Liver (tissue), 8 donors: ENCODE measurements at regions not wholly inside any gene's neighbourhood (a gene's known extent, or its start where the extent isn't known, plus 50 kb on each side); places are given as distances from the start of the nearest gene placed in this dataset.

Source experiments
- DNase-seq: peaks from one replicate; pipeline ENCODE4 v3.0.0-alpha.2; 2017; ENCODE audit warnings: low spot score
- H3K27ac ChIP-seq, 2 donors: one replicate each; pipeline ENCODE4 v1.7.0; 2013; ENCODE audit warnings: inconsistent platforms in 2 of 2, low read length in 2 of 2, control low read depth in 1 of 2, low read depth in 1 of 2, mild to moderate bottlenecking in 1 of 2
- H3K27me3 ChIP-seq, 4 donors: one replicate each; pipeline versions ENCODE4 v1.6.1 to v1.7.0; 2013; ENCODE audit warnings: low read length in 3 of 4, inconsistent platforms in 1 of 4, mild to moderate bottlenecking in 1 of 4, moderate library complexity in 1 of 4; ENCODE audit not compliant: control insufficient read depth in 4 of 4, insufficient read depth in 4 of 4
- H3K36me3 ChIP-seq, 4 donors: one replicate each; pipeline versions ENCODE4 v1.6.1 to v1.7.0; 2013; ENCODE audit warnings: low read length in 3 of 4, mild to moderate bottlenecking in 3 of 4, low read depth in 1 of 4, moderate library complexity in 1 of 4; ENCODE audit not compliant: control insufficient read depth in 4 of 4, insufficient read depth in 3 of 4
- H3K4me1 ChIP-seq, 4 donors: one replicate each; pipeline versions ENCODE4 v1.6.1 to v1.7.0; 2013; ENCODE audit warnings: low read length in 3 of 4, mild to moderate bottlenecking in 3 of 4, moderate library complexity in 1 of 4; ENCODE audit not compliant: control insufficient read depth in 4 of 4, insufficient read depth in 4 of 4
- H3K4me3 ChIP-seq, 3 donors: one replicate each; pipeline versions ENCODE4 v1.6.1 to v1.7.0; 2013; ENCODE audit warnings: low read length in 3 of 3, control low read depth in 1 of 3, low read depth in 1 of 3, mild to moderate bottlenecking in 1 of 3
- H3K9ac ChIP-seq, 2 donors: one replicate each; pipeline ENCODE4 v1.7.0; 2013; ENCODE audit warnings: low read length in 2 of 2, mild to moderate bottlenecking in 2 of 2, moderate library complexity in 2 of 2, control low read depth in 1 of 2, low read depth in 1 of 2
- H3K9me3 ChIP-seq, 4 donors: one replicate each; pipeline versions ENCODE4 v1.6.1 to v1.7.0; 2013; ENCODE audit warnings: low read length in 3 of 4; ENCODE audit not compliant: control insufficient read depth in 4 of 4
- FOXA1 ChIP-seq: IDR thresholded peaks from 2 replicates; pipeline ENCODE4 v1.6.1; 2016; ENCODE audit warnings: antibody characterized with exemption
- FOXA2 ChIP-seq: IDR thresholded peaks from 2 replicates; pipeline ENCODE4 v1.6.1; 2016; ENCODE audit warnings: antibody characterized with exemption
- GABPA ChIP-seq, 2 donors: IDR thresholded peaks in 1 of 2; conservative IDR thresholded peaks in 1 of 2; 2 replicates each; pipeline ENCODE4 v1.6.1; 2016; ENCODE audit warnings: antibody characterized with exemption in 2 of 2, mild to moderate bottlenecking in 1 of 2, moderate library complexity in 1 of 2
- HNF4A ChIP-seq, 2 donors: conservative IDR thresholded peaks; 2 replicates each; pipeline ENCODE4 v1.6.1; 2016; ENCODE audit warnings: antibody characterized with exemption in 2 of 2, mild to moderate bottlenecking in 2 of 2
- HNF4G ChIP-seq: IDR thresholded peaks from 2 replicates; pipeline ENCODE4 v1.6.1; 2016; ENCODE audit warnings: antibody characterized with exemption
- JUND ChIP-seq, 2 donors: IDR thresholded peaks; 2 replicates each; pipeline ENCODE4 v1.6.1; 2016; ENCODE audit warnings: antibody characterized with exemption in 2 of 2
- NR2F2 ChIP-seq: IDR thresholded peaks from 2 replicates; pipeline ENCODE4 v1.6.1; 2016; ENCODE audit warnings: antibody characterized with exemption
- RAD21 ChIP-seq, 2 donors: IDR thresholded peaks; 2 replicates each; pipeline ENCODE4 v1.6.1; 2016; ENCODE audit warnings: antibody characterized with exemption in 2 of 2, mild to moderate bottlenecking in 2 of 2
- RXRA ChIP-seq, 2 donors: IDR thresholded peaks; 2 replicates each; pipeline ENCODE4 v1.6.1; 2017 to 2018; ENCODE audit warnings: antibody characterized with exemption in 2 of 2, mild to moderate bottlenecking in 1 of 2
- SP1 ChIP-seq: IDR thresholded peaks from 2 replicates; pipeline ENCODE4 v1.6.1; 2018; ENCODE audit warnings: antibody characterized with exemption, mild to moderate bottlenecking
- TAF1 ChIP-seq: conservative IDR thresholded peaks from 2 replicates; pipeline ENCODE4 v1.6.1; 2016; ENCODE audit warnings: antibody characterized with exemption, mild to moderate bottlenecking
- YY1 ChIP-seq: IDR thresholded peaks from 2 replicates; pipeline ENCODE4 v1.6.1; 2016; ENCODE audit warnings: antibody characterized with exemption, mild to moderate bottlenecking
- WGBS: extraction: QIAGEN DNeasy Blood & Tissue Kit; methylation state at CpG from one replicate; pipeline ENCODE4 v1.1.7; 2013; 5-methylcytosine and 5-hydroxymethylcytosine counted together
- TF ChIP-seq, protein P1 (sequence below): IDR thresholded peaks from 2 replicates; pipeline ENCODE4 v1.6.1; 2016; ENCODE audit warnings: antibody characterized with exemption
- TF ChIP-seq, protein P2 (sequence below): IDR thresholded peaks from 2 replicates; pipeline ENCODE4 v1.6.1; 2016; ENCODE audit warnings: antibody characterized with exemption, mild to moderate bottlenecking
- TF ChIP-seq, protein P3 (sequence below): fragments of 150-350 bp; IDR thresholded peaks from 2 replicates; pipeline ENCODE4 v1.5.1; 2017; ENCODE audit warnings: improper control_type of control experiment, low read depth, low read length; ENCODE audit not compliant: missing input control
- TF ChIP-seq, protein P4 (sequence below): IDR thresholded peaks from 2 replicates; pipeline ENCODE4 v1.6.1; 2016; ENCODE audit warnings: antibody characterized with exemption
- donor health status: healthy.
- donor health status: healthy.
- donor health status: healthy.
- donor health status: healthy.
- donor health status: healthy.

DNA sequence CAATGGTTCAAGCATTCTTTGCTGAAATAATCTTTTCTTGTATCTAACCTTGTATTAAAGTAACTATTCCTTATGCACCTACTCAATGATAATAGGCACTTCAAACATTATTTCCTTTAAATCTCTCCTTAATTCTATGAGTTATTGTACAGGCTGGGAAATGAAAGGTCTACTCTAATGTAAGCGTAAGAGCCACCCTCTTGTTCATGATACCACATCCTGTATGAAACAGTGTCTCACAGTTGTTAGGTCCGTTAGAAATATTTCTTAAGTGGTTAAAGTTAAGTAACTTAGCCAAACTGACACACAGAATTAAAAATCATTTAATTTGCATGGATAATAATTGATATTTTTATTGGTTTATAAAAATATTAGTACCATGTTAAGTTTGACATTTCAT is 162.5 kb upstream of the RPRM start:
- Histone ChIP-seq H3K9ac (no peak overlapping the region), H3K36me3 (no peaks in the 10 kb centered on the region), H3K9me3 (no peaks in the 10 kb centered on the region), H3K4me3 (no peak overlapping the region), H3K4me1 (no peaks in the 10 kb centered on the region), H3K27ac (no peak overlapping the region), H3K27me3 (peaks cover 0 to 2% (median 0%) of the 10 kb centered on the region in 4 donors)
- WGBS = 65% methylated on average over 2 of the region's 2 CpGs
- no peak for TF ChIP-seq RAD21 (IDR thresholded peaks at IDR 0.05)
- no peak for TF ChIP-seq HNF4A (conservative IDR thresholded peaks at IDR 0.05)
- no peak for TF ChIP-seq HNF4G
- TF ChIP-seq, protein P1, sequence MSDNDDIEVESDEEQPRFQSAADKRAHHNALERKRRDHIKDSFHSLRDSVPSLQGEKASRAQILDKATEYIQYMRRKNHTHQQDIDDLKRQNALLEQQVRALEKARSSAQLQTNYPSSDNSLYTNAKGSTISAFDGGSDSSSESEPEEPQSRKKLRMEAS = no peak
- TF ChIP-seq YY1 = no peak
- DNase-seq = no peak

DNA sequence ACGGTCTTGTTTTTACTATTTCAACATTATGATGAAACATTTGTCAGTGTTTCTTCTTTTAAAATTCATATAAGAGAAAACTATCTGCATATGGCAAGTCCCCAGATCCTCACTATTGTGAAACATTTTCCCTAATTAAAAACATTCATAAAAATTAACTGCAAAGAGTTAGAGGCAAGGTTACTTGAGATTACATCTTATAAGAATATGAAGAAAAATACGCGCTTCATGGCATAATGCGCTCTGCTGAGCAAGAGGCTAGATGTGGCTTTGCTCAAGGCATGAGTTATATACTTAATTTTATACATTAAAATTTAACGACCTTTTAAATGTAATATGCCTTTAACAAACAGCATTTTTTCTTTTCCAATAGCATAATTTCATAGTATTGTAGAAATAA is 166.4 kb upstream of the RPRM start:
- Histone ChIP-seq H3K36me3 (no peaks in the 10 kb centered on the region), H3K9ac (no peak overlapping the region), H3K9me3 (no peaks in the 10 kb centered on the region), H3K4me3 (no peak overlapping the region), H3K27me3 (no peaks in the 10 kb centered on the region), H3K4me1 (no peaks in the 10 kb centered on the region), H3K27ac (no peak overlapping the region)
- no peak for DNase-seq
- 80% methylated on average over 5 of the region's 5 CpGs for WGBS
- TF ChIP-seq NR2F2 (no peak), FOXA2 (no peak), JUND (IDR thresholded peaks at IDR 0.05) (no peak), HNF4G (no peak), SP1 (no peak), GABPA (IDR thresholded peaks at IDR 0.05 in 1 of 2, conservative IDR thresholded peaks at IDR 0.05 in 1 of 2) (no peak), YY1 (no peak), TAF1 (no peak), RAD21 (IDR thresholded peaks at IDR 0.05) (no peak), FOXA1 (no peak), RXRA (IDR thresholded peaks at IDR 0.05) (no peak)
- TF ChIP-seq, protein P2, sequence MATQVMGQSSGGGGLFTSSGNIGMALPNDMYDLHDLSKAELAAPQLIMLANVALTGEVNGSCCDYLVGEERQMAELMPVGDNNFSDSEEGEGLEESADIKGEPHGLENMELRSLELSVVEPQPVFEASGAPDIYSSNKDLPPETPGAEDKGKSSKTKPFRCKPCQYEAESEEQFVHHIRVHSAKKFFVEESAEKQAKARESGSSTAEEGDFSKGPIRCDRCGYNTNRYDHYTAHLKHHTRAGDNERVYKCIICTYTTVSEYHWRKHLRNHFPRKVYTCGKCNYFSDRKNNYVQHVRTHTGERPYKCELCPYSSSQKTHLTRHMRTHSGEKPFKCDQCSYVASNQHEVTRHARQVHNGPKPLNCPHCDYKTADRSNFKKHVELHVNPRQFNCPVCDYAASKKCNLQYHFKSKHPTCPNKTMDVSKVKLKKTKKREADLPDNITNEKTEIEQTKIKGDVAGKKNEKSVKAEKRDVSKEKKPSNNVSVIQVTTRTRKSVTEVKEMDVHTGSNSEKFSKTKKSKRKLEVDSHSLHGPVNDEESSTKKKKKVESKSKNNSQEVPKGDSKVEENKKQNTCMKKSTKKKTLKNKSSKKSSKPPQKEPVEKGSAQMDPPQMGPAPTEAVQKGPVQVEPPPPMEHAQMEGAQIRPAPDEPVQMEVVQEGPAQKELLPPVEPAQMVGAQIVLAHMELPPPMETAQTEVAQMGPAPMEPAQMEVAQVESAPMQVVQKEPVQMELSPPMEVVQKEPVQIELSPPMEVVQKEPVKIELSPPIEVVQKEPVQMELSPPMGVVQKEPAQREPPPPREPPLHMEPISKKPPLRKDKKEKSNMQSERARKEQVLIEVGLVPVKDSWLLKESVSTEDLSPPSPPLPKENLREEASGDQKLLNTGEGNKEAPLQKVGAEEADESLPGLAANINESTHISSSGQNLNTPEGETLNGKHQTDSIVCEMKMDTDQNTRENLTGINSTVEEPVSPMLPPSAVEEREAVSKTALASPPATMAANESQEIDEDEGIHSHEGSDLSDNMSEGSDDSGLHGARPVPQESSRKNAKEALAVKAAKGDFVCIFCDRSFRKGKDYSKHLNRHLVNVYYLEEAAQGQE = no peak
- TF ChIP-seq, protein P3, sequence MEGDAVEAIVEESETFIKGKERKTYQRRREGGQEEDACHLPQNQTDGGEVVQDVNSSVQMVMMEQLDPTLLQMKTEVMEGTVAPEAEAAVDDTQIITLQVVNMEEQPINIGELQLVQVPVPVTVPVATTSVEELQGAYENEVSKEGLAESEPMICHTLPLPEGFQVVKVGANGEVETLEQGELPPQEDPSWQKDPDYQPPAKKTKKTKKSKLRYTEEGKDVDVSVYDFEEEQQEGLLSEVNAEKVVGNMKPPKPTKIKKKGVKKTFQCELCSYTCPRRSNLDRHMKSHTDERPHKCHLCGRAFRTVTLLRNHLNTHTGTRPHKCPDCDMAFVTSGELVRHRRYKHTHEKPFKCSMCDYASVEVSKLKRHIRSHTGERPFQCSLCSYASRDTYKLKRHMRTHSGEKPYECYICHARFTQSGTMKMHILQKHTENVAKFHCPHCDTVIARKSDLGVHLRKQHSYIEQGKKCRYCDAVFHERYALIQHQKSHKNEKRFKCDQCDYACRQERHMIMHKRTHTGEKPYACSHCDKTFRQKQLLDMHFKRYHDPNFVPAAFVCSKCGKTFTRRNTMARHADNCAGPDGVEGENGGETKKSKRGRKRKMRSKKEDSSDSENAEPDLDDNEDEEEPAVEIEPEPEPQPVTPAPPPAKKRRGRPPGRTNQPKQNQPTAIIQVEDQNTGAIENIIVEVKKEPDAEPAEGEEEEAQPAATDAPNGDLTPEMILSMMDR = no peak

DNA sequence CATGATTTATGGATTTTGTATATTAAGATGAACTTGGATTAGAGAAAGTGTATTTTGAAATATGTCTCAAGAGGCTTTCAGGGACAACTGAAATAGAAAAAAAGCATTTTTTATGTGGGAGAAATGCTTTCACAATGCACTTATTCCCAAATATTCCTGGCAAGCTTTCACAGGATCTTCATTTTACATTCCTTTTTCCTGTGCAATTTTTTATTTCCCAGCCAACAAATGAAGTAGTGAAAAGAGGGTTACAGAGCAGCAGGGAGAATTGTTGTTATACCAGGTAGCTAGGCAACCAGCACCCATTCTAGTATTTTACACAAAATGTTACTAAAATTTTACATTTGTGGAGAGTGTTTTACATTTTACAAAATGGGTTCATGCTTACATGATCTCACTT is 167.0 kb upstream of the RPRM start:
- no peak for DNase-seq
- TF ChIP-seq, protein P1 = no peak
- TF ChIP-seq, protein P3 = no peak
- TF ChIP-seq GABPA (IDR thresholded peaks at IDR 0.05 in 1 of 2, conservative IDR thresholded peaks at IDR 0.05 in 1 of 2) (no peak), YY1 (no peak), FOXA1 (no peak), HNF4G (no peak), RXRA (IDR thresholded peaks at IDR 0.05) (no peak), HNF4A (conservative IDR thresholded peaks at IDR 0.05) (no peak)
- TF ChIP-seq, protein P4, sequence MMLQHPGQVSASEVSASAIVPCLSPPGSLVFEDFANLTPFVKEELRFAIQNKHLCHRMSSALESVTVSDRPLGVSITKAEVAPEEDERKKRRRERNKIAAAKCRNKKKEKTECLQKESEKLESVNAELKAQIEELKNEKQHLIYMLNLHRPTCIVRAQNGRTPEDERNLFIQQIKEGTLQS = no peak
- TF ChIP-seq, protein P2 = no peak
- Histone ChIP-seq H3K36me3 (no peaks in the 10 kb centered on the region), H3K27me3 (no peaks in the 10 kb centered on the region), H3K4me1 (no peaks in the 10 kb centered on the region), H3K4me3 (no peak overlapping the region), H3K27ac (no peak overlapping the region), H3K9ac (no peak overlapping the region), H3K9me3 (no peaks in the 10 kb centered on the region)
